Activated CD8-positive, alpha-beta memory T cell treated with anti-CD3 and anti-CD28 coated beads, Interleukin-2, amount 50 U/mL, for 24 hours (primary cell): ENCODE measurements at regions not wholly inside any gene's neighbourhood (a gene's known extent, or its start where the extent isn't known, plus 50 kb on each side); places are given as distances from the start of the nearest gene placed in this dataset.

Experiments
- DNase-seq: peaks from one replicate; pipeline ENCODE4 v3.0.0-alpha.2; 2020; ENCODE audit errors: extremely low read depth

DNA sequence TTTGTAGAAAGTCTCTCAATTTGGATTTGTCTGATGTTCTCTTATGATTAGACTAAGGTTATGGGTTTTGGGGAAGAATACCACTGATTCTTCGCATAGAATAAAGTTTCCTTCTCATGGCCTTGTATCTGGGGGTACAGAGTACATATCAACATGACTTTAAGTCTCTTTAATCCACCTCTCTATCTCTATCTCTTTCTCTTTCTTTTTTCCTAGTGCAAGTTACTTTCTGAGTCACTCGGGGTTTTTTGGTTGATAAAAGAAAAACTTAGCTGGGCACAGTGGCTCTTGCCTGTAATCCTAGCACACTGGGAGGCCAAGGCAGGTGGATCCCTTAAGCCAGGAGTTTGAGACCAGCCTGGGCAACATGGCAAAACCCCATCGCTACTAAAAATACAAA, 100.1 kb upstream of the MAP4K3 start:
- DNase-seq, result no peak

GRCh38 chr2:39538718-39539117, 101.6 kb upstream of the MAP4K3 start:
- DNase-seq, result no peak

GRCh38 chr2:39540414-39540813, 103.3 kb upstream of the MAP4K3 start:
- no peak for DNase-seq

GRCh38 chr2:39541011-39541930, 104.2 kb upstream of the MAP4K3 start:
- DNase-seq, result no peak

- DNase-seq, result no peak
These were observed 105.4 kb upstream of the MAP4K3 start for GRCh38 chr2:39542523-39542922.

- no peak for DNase-seq
These were observed 108.9 kb upstream of the MAP4K3 start for GRCh38 chr2:39545957-39546356.

DNA sequence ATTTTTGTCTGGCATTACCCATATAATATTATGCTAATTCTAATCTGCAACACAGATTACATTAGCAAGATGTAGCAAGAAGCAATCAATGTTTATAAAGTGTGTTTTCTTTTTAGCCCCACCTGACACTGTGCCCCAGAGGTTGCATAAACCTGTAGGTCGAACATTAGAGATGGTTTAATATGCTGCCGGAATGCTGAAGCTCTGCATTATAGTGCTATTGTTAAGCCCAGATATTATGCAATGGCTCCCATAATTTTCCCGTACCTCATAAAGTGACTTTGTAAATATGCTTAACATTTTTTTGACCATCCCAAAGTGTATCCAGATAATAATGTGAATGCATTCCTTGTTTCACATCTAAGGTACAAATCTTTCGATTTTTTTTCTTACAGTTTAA, 109.3 kb upstream of the MAP4K3 start:
- DNase-seq, result no peak

- DNase-seq, result no peak
These were observed 109.9 kb upstream of the MAP4K3 start for GRCh38 chr2:39546937-39547336.

DNA sequence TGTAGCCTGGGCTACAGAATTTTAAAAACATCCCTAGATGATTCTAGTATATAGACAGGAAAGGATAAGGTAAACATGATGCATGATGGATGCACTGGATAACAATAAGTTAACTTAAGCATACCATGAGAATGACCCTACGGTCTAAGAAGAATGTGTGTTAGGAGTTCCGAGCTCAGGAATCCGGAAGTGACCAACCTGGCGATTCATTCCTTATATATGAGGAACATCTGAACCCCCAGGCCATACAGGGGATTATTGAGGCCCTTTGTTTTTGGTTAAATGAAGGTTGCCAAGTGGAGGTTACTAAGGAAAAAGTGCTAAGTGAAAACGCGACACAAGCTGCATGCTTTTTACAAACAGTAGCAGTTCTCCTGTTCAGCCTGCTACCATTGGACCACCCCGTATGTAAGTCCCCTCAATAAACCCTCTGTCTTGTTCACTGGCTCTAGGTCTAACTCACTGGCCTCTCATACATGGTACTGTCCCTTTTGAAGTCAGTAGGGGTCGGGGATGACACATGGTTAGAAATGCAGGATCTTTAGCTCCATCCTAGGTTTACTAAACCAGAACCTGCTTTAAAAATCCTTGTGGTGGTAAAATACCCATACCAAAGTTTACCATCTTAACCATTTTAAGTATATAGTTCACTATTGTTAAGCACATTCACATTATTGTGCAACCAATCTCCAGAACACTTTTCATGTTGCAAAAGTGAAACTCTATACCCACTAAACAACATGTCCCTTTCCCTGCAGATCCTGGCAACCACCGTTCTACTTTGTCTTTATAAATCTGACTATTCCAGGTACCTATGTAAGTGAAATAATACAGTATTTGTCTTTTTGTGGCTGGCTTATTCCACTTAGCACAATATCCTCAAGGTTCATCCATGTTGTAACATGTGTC, 111.0 kb upstream of the MAP4K3 start:
- DNase-seq, result no peak

GRCh38 chr2:39549000-39549399, 111.9 kb upstream of the MAP4K3 start:
- DNase-seq, result no peak

DNA sequence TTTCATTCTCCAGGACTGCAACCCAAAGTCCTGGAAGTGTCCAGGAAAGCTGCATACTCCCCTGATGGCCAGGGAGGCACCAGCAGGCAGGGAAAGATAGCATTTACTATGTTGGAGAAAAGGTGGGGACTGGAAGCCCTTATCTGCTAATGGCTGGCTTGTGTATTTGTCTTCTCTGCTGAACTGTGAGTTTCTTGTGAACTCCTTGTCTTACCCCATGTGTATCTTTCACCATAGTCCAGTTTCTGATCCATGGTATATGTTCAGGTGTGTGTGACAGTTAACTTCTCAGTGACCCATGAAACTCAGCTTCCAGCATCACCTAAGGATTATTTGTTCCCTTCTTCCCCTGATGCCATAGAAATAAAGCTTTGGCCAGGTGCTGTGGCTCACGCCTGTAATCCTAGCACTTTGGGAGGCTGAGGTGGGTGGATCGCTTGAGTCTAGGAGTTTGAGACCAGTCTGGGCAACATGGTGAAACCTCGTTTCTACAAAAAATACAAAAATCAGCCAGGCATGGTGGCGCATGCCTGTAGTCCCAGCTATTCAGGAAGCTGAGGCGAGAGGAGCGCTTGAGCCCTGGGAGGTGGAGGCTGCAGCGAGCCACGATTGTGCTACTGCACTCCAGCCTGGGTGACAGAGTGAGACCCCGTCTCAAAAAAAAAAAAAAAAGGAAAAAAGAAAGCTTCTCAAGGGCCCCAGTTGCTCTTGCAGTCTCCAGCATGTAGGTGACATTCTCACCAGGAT, 112.8 kb upstream of the MAP4K3 start:
- DNase-seq, result no peak

GRCh38 chr2:39550701-39551285, 113.7 kb upstream of the MAP4K3 start:
- DNase-seq, result no peak

DNA sequence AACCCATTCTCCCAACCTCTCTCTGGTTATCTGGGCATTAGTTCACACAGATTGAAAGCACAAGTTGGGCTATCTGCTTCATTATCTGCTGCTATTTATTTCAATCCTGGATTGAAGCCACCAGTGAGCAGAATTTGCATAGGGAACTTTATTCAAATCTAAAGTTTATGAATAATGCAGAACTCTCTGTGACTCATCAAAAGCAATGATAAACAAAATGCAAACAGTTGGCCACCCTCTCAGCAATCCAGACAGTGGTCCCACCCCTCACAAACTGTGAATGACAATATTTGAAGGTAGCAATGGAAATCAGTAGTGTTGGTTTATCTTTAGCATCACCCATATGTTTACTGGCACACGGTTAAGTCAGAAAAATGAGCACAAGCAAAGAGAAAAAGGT, 106.8 kb upstream of the TMEM178A start:
- no peak for DNase-seq

- DNase-seq, result no peak
These were observed 102.1 kb upstream of the TMEM178A start for GRCh38 chr2:39563572-39563971.

DNA sequence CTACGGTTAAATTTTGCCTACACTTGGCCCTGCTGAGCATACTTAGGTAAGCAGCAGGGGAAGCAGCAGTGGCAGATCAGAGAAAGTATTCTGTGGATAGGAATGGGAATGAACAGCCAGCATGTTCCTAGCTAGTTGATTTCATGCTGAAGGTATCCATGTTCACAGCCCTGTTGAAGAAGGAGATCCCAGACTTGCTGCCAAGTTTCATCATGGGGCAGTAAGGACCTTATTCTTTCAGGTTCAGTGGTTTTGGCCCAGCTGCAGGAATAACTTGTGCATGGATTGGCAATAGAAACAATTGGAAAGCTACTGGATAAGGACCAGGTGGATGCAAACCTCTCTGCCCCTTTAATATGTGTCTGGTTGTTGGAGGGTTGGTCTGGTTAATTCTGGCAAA, 98.2 kb upstream of the TMEM178A start:
- no peak for DNase-seq

GRCh38 chr2:39568116-39568515, 97.6 kb upstream of the TMEM178A start:
- no peak for DNase-seq

- no peak for DNase-seq
These were observed 97.1 kb upstream of the TMEM178A start for GRCh38 chr2:39568561-39569006.

GRCh38 chr2:39570130-39570555, 95.6 kb upstream of the TMEM178A start:
- DNase-seq, result no peak

DNA sequence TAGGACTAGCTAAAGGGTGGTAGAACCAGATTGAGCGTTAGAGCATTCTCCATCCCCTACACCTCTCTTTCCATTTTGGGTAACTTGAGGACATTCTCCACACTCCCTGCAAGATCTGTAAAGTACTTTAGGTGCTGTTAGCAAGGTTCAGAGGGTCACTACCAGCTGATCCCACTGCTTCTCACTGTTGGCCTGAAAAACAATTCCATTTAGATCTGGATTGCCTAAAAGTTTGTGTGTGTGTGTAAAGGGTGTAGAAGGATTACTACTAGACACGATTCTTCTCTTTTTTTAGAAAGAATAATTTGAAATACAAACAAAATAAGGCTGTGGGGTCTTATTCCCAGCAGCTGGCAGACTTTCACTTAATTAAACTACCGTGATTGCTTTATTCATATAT, 95.1 kb upstream of the TMEM178A start:
- DNase-seq, result no peak

- no peak for DNase-seq
These were observed 94.5 kb upstream of the TMEM178A start for GRCh38 chr2:39571111-39571731.

GRCh38 chr2:39573276-39573675, 92.4 kb upstream of the TMEM178A start:
- no peak for DNase-seq
